ENCODE measurements at regions not wholly inside any gene's neighbourhood (a gene's known extent, or its start where the extent isn't known, plus 50 kb on each side); places are given as distances from the start of the nearest gene placed in this dataset.

- no peaks in the 10 kb centered on the region for H3K4me1 ChIP-seq
- no peaks in the 10 kb centered on the region for H3K9me3 ChIP-seq
- no peak for DNase-seq
- no peaks in the 10 kb centered on the region for H3K36me3 ChIP-seq
- H3K4me3 ChIP-seq: no peak overlapping the region
- no peak for TF ChIP-seq CTCF (IDR thresholded peaks at IDR 0.05)
- H3K27me3 ChIP-seq (ENCODE audit: low read depth): no peaks in the 10 kb centered on the region
- H3K27ac ChIP-seq: no peak overlapping the region
- no peak for ATAC-seq
- intact Hi-C loops (cut with DNase I): no loop called here
Observed at GRCh38 chr1:13878021-13878420, 178.0 kb downstream of the PRDM2 start.

GRCh38 chr1:13878451-13878850 lies 178.5 kb downstream of the PRDM2 start:
- no peak overlapping the region for H3K4me3 ChIP-seq
- ATAC-seq: no peak
- intact Hi-C loops (cut with DNase I): no loop called here
- H3K9me3 ChIP-seq: no peaks in the 10 kb centered on the region
- DNase-seq: no peak
- no peaks in the 10 kb centered on the region for H3K27me3 ChIP-seq (ENCODE audit: low read depth)
- TF ChIP-seq CTCF (IDR thresholded peaks at IDR 0.05): no peak
- H3K27ac ChIP-seq: no peak overlapping the region
- H3K36me3 ChIP-seq: no peaks in the 10 kb centered on the region
- no peaks in the 10 kb centered on the region for H3K4me1 ChIP-seq

- ATAC-seq (no peak), DNase-seq (no peak)
- no peaks in the 10 kb centered on the region for H3K36me3 ChIP-seq
- no peaks in the 10 kb centered on the region for H3K27me3 ChIP-seq (ENCODE audit: low read depth)
- H3K9me3 ChIP-seq: no peaks in the 10 kb centered on the region
- no peaks in the 10 kb centered on the region for H3K4me1 ChIP-seq
- no peak overlapping the region for H3K4me3 ChIP-seq
- TF ChIP-seq CTCF (IDR thresholded peaks at IDR 0.05): no peak
- H3K27ac ChIP-seq: no peak overlapping the region
- intact Hi-C loops (cut with DNase I): no loop called here
Observed at GRCh38 chr1:13881385-13882088, 181.5 kb downstream of the PRDM2 start.

GRCh38 chr1:13888351-13888986 lies 188.5 kb downstream of the PRDM2 start:
- H3K27ac ChIP-seq: no peak overlapping the region
- no peaks in the 10 kb centered on the region for H3K4me1 ChIP-seq
- H3K36me3 ChIP-seq: no peaks in the 10 kb centered on the region
- intact Hi-C loops (cut with DNase I): no loop called here
- peaks cover 27% of the 10 kb centered on the region for H3K27me3 ChIP-seq (ENCODE audit: low read depth)
- no peaks in the 10 kb centered on the region for H3K9me3 ChIP-seq
- no peak for TF ChIP-seq CTCF (IDR thresholded peaks at IDR 0.05)
- H3K4me3 ChIP-seq: no peak overlapping the region
- DNase-seq (no peak), ATAC-seq (no peak)

- DNase-seq: no peak
- Histone ChIP-seq H3K4me3 (no peak overlapping the region), H3K36me3 (no peaks in the 10 kb centered on the region), H3K27me3 (ENCODE audit: low read depth) (peaks cover 37% of the 10 kb centered on the region), H3K4me1 (no peaks in the 10 kb centered on the region), H3K27ac (no peak overlapping the region), H3K9me3 (no peaks in the 10 kb centered on the region)
- no peak for ATAC-seq
- intact Hi-C loops (cut with DNase I): no loop called here
- TF ChIP-seq CTCF (IDR thresholded peaks at IDR 0.05): no peak
Observed at GRCh38 chr1:13889495-13889894, 189.5 kb downstream of the PRDM2 start.

All from lower lobe of right lung (tissue), 2 donors.